H9 (cell line): ENCODE measurements at regions not wholly inside any gene's neighbourhood (a gene's known extent, or its start where the extent isn't known, plus 50 kb on each side); places are given as distances from the start of the nearest gene placed in this dataset.

Experiments
- DNase-seq: peaks from one replicate; pipeline ENCODE4 v3.0.0-alpha.2; 2017
- H2AFZ ChIP-seq: one replicate; pipeline ENCODE4 v1.6.1; 2013; ENCODE audit warnings: mild to moderate bottlenecking, low read length, control low read depth, moderate library complexity
- H2AK5ac ChIP-seq: 2 replicates; pipeline ENCODE4 v1.6.1; 2013; ENCODE audit warnings: low read length, control low read depth, mixed read lengths; ENCODE audit not compliant: insufficient read length
- H2BK120ac ChIP-seq: one replicate; pipeline ENCODE4 v1.6.1; 2013; ENCODE audit warnings: low read depth, mild to moderate bottlenecking, low read length, control low read depth, inconsistent platforms; ENCODE audit not compliant: poor library complexity, severe bottlenecking
- H2BK12ac ChIP-seq: 2 replicates; pipeline ENCODE4 v1.6.1; 2013; ENCODE audit warnings: low read length, control low read depth, mixed read lengths, low read depth; ENCODE audit not compliant: insufficient read length
- H2BK15ac ChIP-seq: 2 replicates; pipeline ENCODE4 v1.6.1; 2013; ENCODE audit warnings: low read depth, low read length, control low read depth
- H2BK20ac ChIP-seq: one replicate; pipeline ENCODE4 v1.6.1; 2013; ENCODE audit warnings: low read depth, mild to moderate bottlenecking, low read length, control low read depth, inconsistent platforms; ENCODE audit not compliant: poor library complexity, severe bottlenecking
- H2BK5ac ChIP-seq: 2 replicates; pipeline ENCODE4 v1.6.1; 2013; ENCODE audit warnings: low read length, control low read depth, mixed read lengths; ENCODE audit not compliant: insufficient read length
- H3K14ac ChIP-seq: 2 replicates; pipeline ENCODE4 v1.6.1; 2013; ENCODE audit warnings: low read length, control low read depth; ENCODE audit not compliant: insufficient read depth
- H3K18ac ChIP-seq: 2 replicates; pipeline ENCODE4 v1.6.1; 2013; ENCODE audit warnings: low read depth, mild to moderate bottlenecking, mixed read lengths, low read length, control low read depth; ENCODE audit not compliant: insufficient read length
- H3K23ac ChIP-seq: 2 replicates; pipeline ENCODE4 v1.6.1; 2013; ENCODE audit warnings: low read length, control low read depth, mixed read lengths, low read depth; ENCODE audit not compliant: insufficient read length
- H3K23me2 ChIP-seq: 2 replicates; pipeline ENCODE4 v1.6.1; 2013; ENCODE audit warnings: low read depth, mild to moderate bottlenecking, mixed read lengths, low read length, control low read depth; ENCODE audit not compliant: insufficient read length, poor library complexity, severe bottlenecking
- H3K27ac ChIP-seq: 2 replicates; pipeline ENCODE4 v1.5.1; 2013; ENCODE audit warnings: low read length, control low read depth, mixed read lengths, low read depth; ENCODE audit not compliant: insufficient read length
- H3K27me3 ChIP-seq: 2 replicates; pipeline ENCODE4 v1.6.1; 2013; ENCODE audit warnings: low read length, control low read depth, inconsistent platforms; ENCODE audit not compliant: insufficient read depth
- H3K4ac ChIP-seq: 2 replicates; pipeline ENCODE4 v1.6.1; 2013; ENCODE audit warnings: low read depth, mild to moderate bottlenecking, control low read depth, inconsistent platforms, low read length, moderate library complexity
- H3K4me1 ChIP-seq: 2 replicates; pipeline ENCODE4 v1.6.1; 2013; ENCODE audit warnings: low read length, control low read depth, inconsistent platforms; ENCODE audit not compliant: insufficient read depth
- H3K4me2 ChIP-seq: 2 replicates; pipeline ENCODE4 v1.6.1; 2013; ENCODE audit warnings: low read length, control low read depth, mixed read lengths; ENCODE audit not compliant: insufficient read length, insufficient read depth
- H3K56ac ChIP-seq: 2 replicates; pipeline ENCODE4 v1.6.1; 2013; ENCODE audit warnings: low read depth, mild to moderate bottlenecking, mixed read lengths, low read length, control low read depth; ENCODE audit not compliant: insufficient read length
- H3K79me1 ChIP-seq: 2 replicates; pipeline ENCODE4 v1.6.1; 2013; ENCODE audit warnings: low read depth, mild to moderate bottlenecking, moderate library complexity, low read length, control low read depth, inconsistent platforms; ENCODE audit not compliant: insufficient read depth, poor library complexity, severe bottlenecking
- H3K79me2 ChIP-seq: 2 replicates; pipeline ENCODE4 v1.6.1; 2013; ENCODE audit warnings: low read length, control low read depth, inconsistent platforms; ENCODE audit not compliant: insufficient read depth
- H3K9ac ChIP-seq: 2 replicates; pipeline ENCODE4 v1.6.1; 2013; ENCODE audit warnings: low read length, control low read depth, mixed read lengths; ENCODE audit not compliant: insufficient read length; ENCODE audit errors: extremely low read depth
- H3K9me3 ChIP-seq: one replicate; pipeline ENCODE4 v1.6.1; 2013; ENCODE audit warnings: low read depth, low read length, inconsistent platforms; ENCODE audit not compliant: control insufficient read depth
- H3T11ph ChIP-seq: one replicate; pipeline ENCODE4 v1.6.1; 2013; ENCODE audit warnings: mild to moderate bottlenecking, low read length, control low read depth, inconsistent platforms
- H4K20me1 ChIP-seq: one replicate; pipeline ENCODE4 v1.6.1; 2013; ENCODE audit not compliant: control insufficient read depth, insufficient read length, insufficient read depth
- H4K5ac ChIP-seq: 2 replicates; pipeline ENCODE4 v1.6.1; 2013; ENCODE audit warnings: low read depth, mild to moderate bottlenecking, mixed read lengths, low read length, control low read depth; ENCODE audit not compliant: insufficient read length
- H4K8ac ChIP-seq: replicated peaks from 2 replicates; pipeline ENCODE4 v1.6.1; 2013; ENCODE audit warnings: low read length, control low read depth, mixed read lengths, low read depth; ENCODE audit not compliant: insufficient read length
- H4K91ac ChIP-seq: 2 replicates; pipeline ENCODE4 v1.6.1; 2013; ENCODE audit warnings: low read depth, mild to moderate bottlenecking, moderate library complexity, mixed read lengths, low read length, control low read depth; ENCODE audit not compliant: insufficient read length
- H3K27ac Mint-ChIP-seq, 3 experiments: 2 replicates in 2 of 3; 3 replicates in 1 of 3; pipeline ENCODE4 v1.8.0; 2020 to 2021; ENCODE audit warnings: mixed read lengths in 3 of 3, mild to moderate bottlenecking in 1 of 3, moderate library complexity in 1 of 3
- H3K27me3 Mint-ChIP-seq: 2 replicates; pipeline ENCODE4 v1.8.0; 2021; ENCODE audit warnings: low read depth, mild to moderate bottlenecking, moderate library complexity, mixed read lengths
- H3K36me3 Mint-ChIP-seq, 3 experiments: 2 replicates in 2 of 3; 3 replicates in 1 of 3; pipeline ENCODE4 v1.8.0; 2020 to 2021; ENCODE audit warnings: low read depth in 3 of 3, mixed read lengths in 3 of 3; ENCODE audit not compliant: insufficient read depth in 1 of 3
- H3K4me1 Mint-ChIP-seq, 2 experiments: 2 replicates each; pipeline ENCODE4 v1.8.0; 2020; ENCODE audit warnings: mixed read lengths in 2 of 2
- H3K4me3 Mint-ChIP-seq, 2 experiments: 2 replicates in 1 of 2; 3 replicates in 1 of 2; pipeline ENCODE4 v1.8.0; 2020 to 2021; ENCODE audit warnings: mild to moderate bottlenecking in 2 of 2, mixed read lengths in 2 of 2, moderate library complexity in 1 of 2
- H3K9me3 Mint-ChIP-seq, 2 experiments: 2 replicates in 1 of 2; 3 replicates in 1 of 2; pipeline ENCODE4 v1.8.0; 2020; ENCODE audit warnings: mild to moderate bottlenecking in 2 of 2, mixed read lengths in 2 of 2, moderate library complexity in 1 of 2
- WGBS: extraction: QIAGEN DNeasy Blood & Tissue Kit; methylation state at CpG from one replicate; pipeline ENCODE4 v1.1.7; 2013; ENCODE audit warnings: missing lambda C conversion rate, low lambda C conversion rate, mixed read lengths; ENCODE audit not compliant: insufficient read length; ENCODE audit errors: extremely low coverage; 5-methylcytosine and 5-hydroxymethylcytosine counted together
- TF ChIP-seq, protein P1 (sequence below): fragments of 200-600 bp; sonication (generic); conservative IDR thresholded peaks from 3 replicates; pipeline ENCODE4 v1.8.0; 2021; ENCODE audit warnings: antibody characterized with exemption, mild to moderate bottlenecking

- H3K9ac ChIP-seq: no peak overlapping the region
- TF ChIP-seq, protein P1, sequence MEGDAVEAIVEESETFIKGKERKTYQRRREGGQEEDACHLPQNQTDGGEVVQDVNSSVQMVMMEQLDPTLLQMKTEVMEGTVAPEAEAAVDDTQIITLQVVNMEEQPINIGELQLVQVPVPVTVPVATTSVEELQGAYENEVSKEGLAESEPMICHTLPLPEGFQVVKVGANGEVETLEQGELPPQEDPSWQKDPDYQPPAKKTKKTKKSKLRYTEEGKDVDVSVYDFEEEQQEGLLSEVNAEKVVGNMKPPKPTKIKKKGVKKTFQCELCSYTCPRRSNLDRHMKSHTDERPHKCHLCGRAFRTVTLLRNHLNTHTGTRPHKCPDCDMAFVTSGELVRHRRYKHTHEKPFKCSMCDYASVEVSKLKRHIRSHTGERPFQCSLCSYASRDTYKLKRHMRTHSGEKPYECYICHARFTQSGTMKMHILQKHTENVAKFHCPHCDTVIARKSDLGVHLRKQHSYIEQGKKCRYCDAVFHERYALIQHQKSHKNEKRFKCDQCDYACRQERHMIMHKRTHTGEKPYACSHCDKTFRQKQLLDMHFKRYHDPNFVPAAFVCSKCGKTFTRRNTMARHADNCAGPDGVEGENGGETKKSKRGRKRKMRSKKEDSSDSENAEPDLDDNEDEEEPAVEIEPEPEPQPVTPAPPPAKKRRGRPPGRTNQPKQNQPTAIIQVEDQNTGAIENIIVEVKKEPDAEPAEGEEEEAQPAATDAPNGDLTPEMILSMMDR: peak; percentile 80
- no peak overlapping the region for H3K14ac ChIP-seq
- H3K56ac ChIP-seq: no peak overlapping the region
- H2AFZ ChIP-seq: no peak overlapping the region
- H3K4ac ChIP-seq: no peak overlapping the region
- no CpG with 5 or more reads among the region's 9 CpGs for WGBS
- no peak overlapping the region for H3K4me2 ChIP-seq
- no peaks in the 10 kb centered on the region for H3K27me3 Mint-ChIP-seq
- no peaks in the 10 kb centered on the region for H3K79me1 ChIP-seq
- no peak overlapping the region for H2BK12ac ChIP-seq
- H2BK20ac ChIP-seq: no peak overlapping the region
- peaks cover 8 to 12% (median 10%) of the 10 kb centered on the region in 3 experiments for H3K36me3 Mint-ChIP-seq
- no peak overlapping the region for H3T11ph ChIP-seq
- no peaks in the 10 kb centered on the region for H3K79me2 ChIP-seq
- H4K20me1 ChIP-seq: no peaks in the 10 kb centered on the region
- no peak overlapping the region for H2BK120ac ChIP-seq
- H3K4me1 Mint-ChIP-seq: peaks cover 28 to 29% of the 10 kb centered on the region in 2 experiments
- no peak overlapping the region for H2AK5ac ChIP-seq
- no peak overlapping the region for H3K4me3 Mint-ChIP-seq
- H3K4me1 ChIP-seq: peaks cover 9% of the 10 kb centered on the region; the same call in 1 of the 2 replicates
- no peak overlapping the region for H3K23ac ChIP-seq
- peaks cover 11 to 12% of the 10 kb centered on the region in 2 experiments for H3K9me3 Mint-ChIP-seq
- no peaks in the 10 kb centered on the region for H3K9me3 ChIP-seq
- H4K91ac ChIP-seq: no peak overlapping the region
- no peak overlapping the region for H2BK5ac ChIP-seq
- no peak overlapping the region for H3K27ac ChIP-seq
- H3K27ac Mint-ChIP-seq: no peak overlapping the region; a peak in 1 of 7 replicates
- H4K5ac ChIP-seq: no peak overlapping the region
- no peaks in the 10 kb centered on the region for H3K27me3 ChIP-seq
- no peaks in the 10 kb centered on the region for H3K23me2 ChIP-seq
- H3K18ac ChIP-seq: no peak overlapping the region
- no peak overlapping the region for H4K8ac ChIP-seq
- no peak for DNase-seq
- H2BK15ac ChIP-seq: no peak overlapping the region
Observed at GRCh38 chr18:77765468-77765867, 515.8 kb downstream of the GALR1 start.
